GM18498 (cell line): ENCODE measurements at regions not wholly inside any gene's neighbourhood (a gene's known extent, or its start where the extent isn't known, plus 50 kb on each side); places are given as distances from the start of the nearest gene placed in this dataset.

ENCODE experiments used
- ATAC-seq: cut with Tn5 transposase; IDR thresholded peaks from one replicate; pipeline ENCODE4 v1.9.1; 2021; ENCODE audit warnings: mild to moderate bottlenecking, moderate library complexity; ENCODE audit not compliant: unreplicated experiment

DNA sequence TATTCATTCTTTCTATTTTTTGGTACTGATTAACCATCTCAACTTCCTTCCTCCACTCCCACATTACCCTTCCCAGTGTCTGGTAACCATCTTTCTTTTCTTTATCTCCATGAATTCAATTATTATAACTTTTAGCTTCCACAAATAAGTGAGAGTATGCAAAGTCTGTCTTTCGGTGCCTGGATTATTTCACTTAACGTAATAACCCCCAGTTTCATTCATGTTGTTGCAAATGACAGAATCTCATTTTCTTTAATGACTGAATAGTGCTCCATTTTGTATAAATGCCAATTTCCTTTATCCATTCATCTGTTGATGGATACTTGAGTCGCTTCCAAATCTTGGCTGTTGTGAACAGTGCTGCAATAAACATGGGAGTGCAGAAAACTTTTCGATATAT is 940.4 kb downstream of the GLUD2 start:
- ATAC-seq, result no peak

DNA sequence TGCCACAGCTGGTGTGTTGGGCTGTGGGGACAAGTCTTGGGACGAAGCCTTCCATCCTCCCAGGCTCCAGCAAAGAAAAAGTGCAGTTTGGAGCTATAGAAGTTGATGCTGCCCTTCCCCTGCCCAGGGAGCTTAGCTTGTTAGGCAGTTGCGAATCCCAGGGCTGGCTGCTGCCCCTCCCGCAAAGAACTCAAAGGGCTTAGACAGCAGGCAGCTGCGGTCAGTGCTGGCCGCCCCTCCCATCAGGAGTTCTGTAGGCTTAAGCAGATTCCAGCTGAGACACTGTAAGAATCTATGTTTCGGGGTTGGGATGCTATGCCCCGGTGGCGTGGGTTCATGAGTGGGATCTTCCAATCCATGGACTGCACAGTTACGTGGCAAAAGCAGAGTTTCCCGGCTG is 956.7 kb downstream of the GLUD2 start:
- no peak for ATAC-seq

- ATAC-seq, result no peak
Observed at GRCh38 chrX:122026665-122027064, 979.3 kb downstream of the GLUD2 start.

DNA sequence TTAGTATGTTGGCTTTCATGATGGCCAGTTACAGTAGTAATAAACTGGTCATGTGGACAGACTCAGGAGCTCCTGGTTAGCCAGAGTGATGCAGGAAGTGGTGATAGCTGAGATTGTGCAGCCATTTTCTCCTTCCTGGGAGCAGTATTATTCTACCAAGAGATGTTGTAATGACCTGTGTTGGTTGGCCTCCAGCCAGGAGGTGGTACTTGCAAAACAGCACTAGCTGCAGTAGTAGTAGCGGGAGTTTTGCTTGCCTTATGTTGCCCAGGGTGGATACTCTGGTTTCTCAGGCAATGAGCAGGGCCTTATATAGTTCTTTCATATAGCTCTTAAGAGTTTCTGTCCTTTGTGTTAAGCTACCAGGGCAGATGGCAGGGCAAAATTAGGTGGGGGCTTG is 998.8 kb downstream of the GLUD2 start:
- no peak for ATAC-seq

- ATAC-seq, result no peak
Observed at GRCh38 chrX:122046815-122047214, 999.4 kb downstream of the GLUD2 start.

GRCh38 chrX:122047261-122047660 is 999.9 kb downstream of the GLUD2 start:
- no peak for ATAC-seq

GRCh38 chrX:122055460-122055859 is 1008.0 kb downstream of the GLUD2 start:
- ATAC-seq, result no peak

DNA sequence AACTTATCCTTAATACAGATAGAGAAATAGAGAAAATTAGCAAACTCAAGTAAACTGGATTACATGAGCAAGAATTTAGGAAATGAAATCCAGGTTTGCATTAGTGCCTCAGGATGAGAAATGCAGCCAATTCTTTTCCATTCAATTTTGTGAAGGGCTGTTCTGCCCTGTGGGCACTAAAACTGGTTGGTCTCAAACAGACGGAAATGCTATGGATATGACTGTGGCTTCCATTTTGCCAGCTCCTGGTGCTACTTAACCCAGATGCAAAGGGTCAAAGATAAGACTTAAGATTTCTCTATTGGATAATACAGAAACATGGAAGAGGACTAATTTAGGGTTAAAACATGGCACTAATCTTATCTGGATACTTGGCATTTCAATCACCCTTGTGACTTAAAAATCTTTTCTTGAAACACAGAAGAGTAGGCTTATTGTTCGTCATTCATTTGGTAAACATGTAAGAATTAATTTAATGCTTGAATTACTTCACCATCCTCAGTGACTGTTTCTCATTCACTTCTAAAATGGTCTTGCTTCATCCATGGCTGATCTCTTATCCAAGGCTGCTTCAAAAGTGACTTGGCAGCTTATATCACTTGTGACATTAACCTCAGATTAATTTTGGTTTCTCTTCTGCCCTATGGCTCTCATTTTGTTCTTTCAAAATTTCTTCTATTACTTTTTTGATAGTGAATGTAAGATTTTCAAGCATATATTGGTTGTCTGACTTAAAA is 1008.7 kb downstream of the GLUD2 start:
- ATAC-seq, result no peak

- ATAC-seq, result no peak
Observed at GRCh38 chrX:122076241-122076640, 1028.8 kb downstream of the GLUD2 start.

DNA sequence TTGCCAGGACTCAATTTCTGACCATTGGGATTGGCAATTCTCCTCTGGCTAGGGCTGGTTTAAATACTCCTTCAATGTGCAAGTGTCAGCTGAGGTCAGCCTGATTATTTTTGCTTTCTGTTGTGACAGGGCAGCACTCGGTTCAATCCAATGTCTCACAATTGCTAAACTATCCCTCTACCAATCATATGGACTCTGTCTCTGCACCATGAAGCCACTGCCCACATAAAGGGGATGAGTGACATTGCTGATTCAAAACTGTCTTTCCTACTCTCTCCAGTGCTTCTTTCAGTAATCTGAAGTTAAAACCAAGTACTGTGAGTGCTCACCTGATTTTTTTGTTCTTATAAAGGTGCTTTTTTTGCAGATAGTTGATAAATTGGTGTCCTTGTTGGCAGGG is 1030.7 kb downstream of the GLUD2 start:
- ATAC-seq, result no peak

DNA sequence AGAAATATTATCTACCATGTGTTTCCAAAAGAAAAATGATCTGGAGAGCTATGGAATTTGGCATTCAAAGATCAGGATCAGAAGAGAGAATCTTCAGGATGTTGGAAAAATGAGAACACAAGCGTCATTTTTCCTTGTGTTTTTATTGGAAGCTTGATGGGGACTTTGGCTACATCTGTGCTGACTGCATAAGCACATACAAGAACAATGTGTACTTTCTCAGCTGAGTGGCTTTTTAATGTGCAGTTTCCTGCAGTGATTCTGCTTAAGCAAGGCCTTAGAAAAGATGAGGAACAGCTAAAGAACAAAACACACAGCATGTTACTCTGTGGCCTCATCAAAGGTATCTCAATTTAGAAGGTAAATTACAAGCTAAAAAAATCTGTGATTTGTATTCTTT is 1039.9 kb downstream of the GLUD2 start:
- ATAC-seq, result no peak

DNA sequence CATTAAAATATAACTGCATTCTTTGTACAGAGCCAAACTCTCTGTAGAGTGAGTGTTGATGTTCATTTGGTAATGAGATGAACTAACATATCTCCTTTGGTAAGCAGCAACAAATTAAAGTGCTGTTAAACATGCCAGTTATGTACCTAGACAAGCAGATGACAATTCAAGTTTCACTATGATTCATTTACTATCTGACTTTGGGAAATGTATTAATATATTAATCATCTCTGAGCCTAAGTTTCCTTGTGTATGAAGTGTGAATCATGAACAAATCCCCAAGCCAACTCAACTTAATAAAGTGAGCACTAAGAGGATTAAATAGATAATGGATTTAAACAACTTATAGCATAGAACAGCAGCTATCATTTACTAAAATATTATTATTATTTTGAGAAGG is 1044.2 kb downstream of the GLUD2 start:
- ATAC-seq, result no peak

- no peak for ATAC-seq
Observed at GRCh38 chrX:122092360-122092759, 1045.0 kb downstream of the GLUD2 start.

DNA sequence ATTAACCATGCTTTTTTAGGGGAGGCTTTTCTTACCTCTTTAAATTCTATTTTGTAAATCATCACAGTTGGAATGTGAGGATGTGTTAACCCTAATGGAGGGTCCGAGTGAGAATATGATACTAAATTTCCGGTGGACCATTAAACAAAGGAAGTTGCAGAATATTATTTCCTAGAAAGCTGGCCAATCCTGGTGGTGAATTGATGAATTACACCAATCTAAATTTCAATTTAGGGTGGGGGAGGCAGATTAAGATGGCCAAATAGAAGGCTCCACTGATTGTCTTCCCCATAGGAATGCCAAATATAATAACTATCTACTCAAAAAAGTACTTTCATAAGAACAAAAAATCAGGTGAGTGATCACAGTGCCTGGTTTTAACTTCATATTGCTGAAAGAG is 1045.6 kb downstream of the GLUD2 start:
- no peak for ATAC-seq

DNA sequence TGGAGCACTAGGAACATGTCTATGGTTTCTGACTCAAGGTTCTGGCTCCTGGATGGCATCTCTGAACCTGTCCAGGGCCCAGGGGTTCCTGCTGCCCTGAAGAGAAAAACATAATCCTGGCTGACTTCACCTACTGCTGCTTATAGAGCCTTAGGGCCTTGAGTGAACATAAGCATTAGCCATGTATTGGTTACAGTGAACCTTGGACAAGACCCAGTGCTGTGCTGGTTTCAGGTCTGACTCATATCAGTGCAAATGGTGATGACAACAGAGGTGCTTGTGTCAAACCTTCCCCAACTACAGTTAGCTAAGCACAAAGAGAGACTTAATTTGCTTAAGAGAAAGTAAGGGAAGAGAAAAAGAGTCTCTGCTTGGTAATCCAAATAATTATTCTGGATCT is 1047.2 kb downstream of the GLUD2 start:
- ATAC-seq, result no peak

DNA sequence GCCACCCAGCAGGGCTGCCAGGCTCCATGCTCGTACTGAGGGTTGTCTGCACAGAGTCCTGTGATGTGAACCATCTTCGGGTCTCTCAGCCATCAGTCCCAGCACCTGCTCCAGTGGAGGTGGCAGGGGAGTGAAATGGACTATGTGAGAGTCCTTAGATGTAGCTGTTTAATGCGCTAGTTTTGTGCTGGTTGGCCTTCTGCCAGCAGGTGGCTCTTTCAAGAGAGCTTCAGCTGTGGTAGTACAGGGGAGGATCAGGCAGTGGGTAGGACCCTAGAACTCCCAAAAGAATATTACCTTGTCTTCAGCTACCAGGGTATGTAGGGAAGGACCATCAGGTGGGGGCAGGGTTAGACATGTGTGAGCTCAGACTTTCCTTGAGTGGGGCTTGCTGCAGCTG is 1066.0 kb downstream of the GLUD2 start:
- no peak for ATAC-seq

DNA sequence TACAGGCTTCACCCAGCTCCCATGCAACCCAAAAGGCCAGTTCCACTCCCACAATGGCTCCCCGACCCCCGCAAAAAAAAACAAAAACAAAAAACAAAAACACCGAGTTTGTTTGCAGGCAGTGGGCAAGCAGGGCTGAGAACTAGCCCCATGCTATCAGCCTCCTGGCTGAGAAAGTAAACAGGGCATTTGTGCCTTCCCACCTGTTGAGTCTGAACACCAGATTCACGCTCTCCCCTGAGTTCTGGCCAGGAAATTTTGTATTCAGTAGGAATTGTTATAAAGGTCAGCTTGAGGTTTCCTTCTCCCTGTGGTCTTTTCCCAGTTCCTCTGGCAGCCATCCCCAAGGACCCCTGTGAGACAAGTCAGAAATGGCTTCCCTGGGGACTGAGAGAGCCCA is 1066.5 kb downstream of the GLUD2 start:
- ATAC-seq, result no peak

- no peak for ATAC-seq
Observed at GRCh38 chrX:122115604-122116003, 1068.2 kb downstream of the GLUD2 start.

- no peak for ATAC-seq
Observed at GRCh38 chrX:122119361-122119760, 1064.7 kb upstream of the GRIA3 start.

DNA sequence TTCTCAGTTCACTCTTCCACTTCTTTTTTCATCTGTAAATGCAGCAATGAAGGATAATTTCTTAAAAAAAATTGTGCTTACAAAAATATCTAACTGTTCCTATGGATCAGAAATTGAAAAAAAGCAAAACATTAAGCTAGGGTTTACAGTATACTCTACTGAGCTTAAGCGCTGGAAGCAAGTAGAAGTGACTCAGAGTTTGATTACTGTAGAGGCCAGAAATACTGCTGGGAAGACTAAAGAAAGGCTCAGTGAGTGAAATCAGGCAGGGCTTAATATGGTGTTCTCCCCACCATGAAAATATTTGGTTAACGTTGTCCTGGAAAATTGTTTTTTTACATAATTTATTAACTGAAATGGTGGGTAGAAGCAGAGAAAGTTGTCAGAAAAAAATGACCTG is 1061.8 kb upstream of the GRIA3 start:
- no peak for ATAC-seq

- no peak for ATAC-seq
Observed at GRCh38 chrX:122133478-122133877, 1050.6 kb upstream of the GRIA3 start.

GRCh38 chrX:122134291-122134690 is 1049.8 kb upstream of the GRIA3 start:
- no peak for ATAC-seq

DNA sequence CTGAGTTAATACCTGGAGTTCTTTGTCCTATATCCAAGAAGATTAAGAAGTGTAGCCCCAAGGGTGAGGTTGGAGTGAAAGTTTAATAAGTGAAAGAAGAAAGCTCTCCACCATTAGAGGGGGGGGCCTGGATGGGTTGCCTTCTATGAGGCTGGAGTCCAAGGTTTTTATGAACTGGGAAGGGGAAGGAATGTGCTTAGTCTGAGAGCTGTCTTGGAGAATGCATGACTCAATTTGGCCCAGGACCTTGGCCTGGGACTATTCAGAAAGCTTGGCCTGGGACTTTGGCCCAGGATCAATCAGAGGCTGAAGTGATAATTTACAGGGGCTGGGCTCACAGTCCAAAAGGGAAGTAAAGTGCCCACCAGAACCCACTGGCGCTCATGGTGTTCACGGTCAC is 1049.0 kb upstream of the GRIA3 start:
- no peak for ATAC-seq
